Endothelial cell of umbilical vein (primary cell): ENCODE measurements at regions not wholly inside any gene's neighbourhood (a gene's known extent, or its start where the extent isn't known, plus 50 kb on each side); places are given as distances from the start of the nearest gene placed in this dataset.

Experiments
- BruUV-seq: library from RNA; stranded (reverse); fragments of 400-500 nt; replicated peaks from 2 replicates; lab custom pipeline; 2021; lab: Mats Ljungman, UMichigan
- CTCF ChIA-PET: fragments of 300-600, 350-600 bp; sonication (Branson Sonifier 250); formaldehyde crosslinking; loops from one replicate; lab custom pipeline; 2021; ENCODE audit warnings: antibody characterized with exemption, inconsistent platforms; lab: Charles Lee
- POLR2A ChIA-PET: fragments of 300-600, 350-600 bp; sonication (Branson Sonifier 250); formaldehyde crosslinking; loops from one replicate; lab custom pipeline; 2021; ENCODE audit warnings: antibody characterized with exemption, inconsistent platforms; lab: Charles Lee
- DNase-seq: peaks from one replicate; pipeline ENCODE4 v3.0.0-alpha.2; 2011; ENCODE audit warnings: low read depth, low spot score
- FAIRE-seq: peaks from 2 replicates; lab custom pipeline; 2011; peaks lifted over from hg19 to GRCh38; lab: Jason Lieb, UNC
- H2AFZ ChIP-seq: 2 replicates; pipeline ENCODE4 v1.6.0; 2012; ENCODE audit warnings: low read depth, low read length, control low read depth, inconsistent platforms
- H3K27ac ChIP-seq: 2 replicates; pipeline ENCODE4 v1.5.1; 2011; ENCODE audit warnings: low read depth, mild to moderate bottlenecking, control low read depth, low read length, moderate library complexity; ENCODE audit not compliant: insufficient read depth
- H3K27me3 ChIP-seq, 2 experiments: 2 replicates each; pipeline versions ENCODE4 v1.6.0 to v1.6.1; 2011; ENCODE audit warnings: low read length in 2 of 2, mixed read lengths in 1 of 2; ENCODE audit not compliant: control insufficient read depth in 2 of 2, insufficient read depth in 2 of 2
- H3K36me3 ChIP-seq, 2 experiments: 2 replicates in 1 of 2; 3 replicates in 1 of 2; pipeline ENCODE4 v1.5.1; 2011; ENCODE audit warnings: low read length in 2 of 2, mild to moderate bottlenecking in 1 of 2, moderate library complexity in 1 of 2; ENCODE audit not compliant: control insufficient read depth in 2 of 2, insufficient read depth in 2 of 2; ENCODE audit errors: extremely low read depth in 1 of 2
- H3K4me1 ChIP-seq: 3 replicates; pipeline ENCODE4 v1.5.1; 2011; ENCODE audit warnings: mild to moderate bottlenecking, low read length; ENCODE audit not compliant: control insufficient read depth, insufficient read depth; ENCODE audit errors: extremely low read depth
- H3K4me2 ChIP-seq: 2 replicates; pipeline ENCODE4 v1.6.1; 2011; ENCODE audit warnings: low read length, control low read depth, mixed read lengths; ENCODE audit not compliant: insufficient read depth
- H3K4me3 ChIP-seq, 3 experiments: fragments of 200-600 bp in 1 of 3; sonication (generic), shearing (Covaris generic) in 1 of 3; replicated peaks in 1 of 3; 2 replicates each; pipeline ENCODE4 v1.5.1; 2011 to 2016; ENCODE audit warnings: control low read depth in 3 of 3, low read length in 3 of 3, mild to moderate bottlenecking in 2 of 3, inconsistent platforms in 1 of 3, low read depth in 1 of 3, moderate library complexity in 1 of 3; ENCODE audit not compliant: insufficient read depth in 1 of 3
- H3K79me2 ChIP-seq: 2 replicates; pipeline ENCODE4 v1.6.0; 2012; ENCODE audit warnings: low read length, inconsistent platforms; ENCODE audit not compliant: control insufficient read depth, insufficient read depth
- H3K9ac ChIP-seq: replicated peaks from 2 replicates; pipeline ENCODE3; 2011; ENCODE audit warnings: low read length, control low read depth; ENCODE audit not compliant: insufficient read depth; ENCODE audit errors: extremely low read depth
- H3K9me1 ChIP-seq: replicated peaks from 3 replicates; pipeline ENCODE4 v1.6.0; 2011; ENCODE audit warnings: mild to moderate bottlenecking, low read length; ENCODE audit not compliant: control insufficient read depth, insufficient read depth; ENCODE audit errors: extremely low read depth
- H3K9me3 ChIP-seq: replicated peaks from 2 replicates; pipeline ENCODE4 v1.5.1; 2012; ENCODE audit warnings: low read length, inconsistent platforms; ENCODE audit not compliant: control insufficient read depth, insufficient read depth
- H4K20me1 ChIP-seq: replicated peaks from 2 replicates; pipeline ENCODE3; 2011; ENCODE audit warnings: mild to moderate bottlenecking, low read length; ENCODE audit not compliant: control insufficient read depth, insufficient read depth; ENCODE audit errors: extremely low read depth
- EZH2 ChIP-seq: IDR thresholded peaks from 2 replicates; pipeline ENCODE4 v1.6.1; 2012; ENCODE audit warnings: borderline replicate concordance, low read depth, mild to moderate bottlenecking, moderate library complexity, low read length, inconsistent platforms; ENCODE audit not compliant: severe bottlenecking
- FOS ChIP-seq: IDR thresholded peaks from 2 replicates; pipeline ENCODE4 v1.6.1; 2011; ENCODE audit warnings: mild to moderate bottlenecking, low read length, moderate library complexity, borderline replicate concordance; ENCODE audit not compliant: insufficient read depth
- GATA2 ChIP-seq: IDR thresholded peaks from 2 replicates; pipeline ENCODE4 v1.7.0; 2011; ENCODE audit warnings: low read depth, mild to moderate bottlenecking, moderate library complexity, mixed read lengths, low read length; ENCODE audit not compliant: insufficient read length, insufficient read depth
- JUN ChIP-seq: IDR thresholded peaks from 2 replicates; pipeline ENCODE4 v1.6.1; 2011; ENCODE audit warnings: borderline replicate concordance, low read depth; ENCODE audit not compliant: insufficient read length, insufficient read depth
- MYC ChIP-seq: IDR thresholded peaks from one replicate; pipeline ENCODE4 v1.6.1; 2011; ENCODE audit warnings: mild to moderate bottlenecking, low read depth, low read length
- POLR2A ChIP-seq: IDR thresholded peaks from 2 replicates; pipeline ENCODE4 v1.6.1; 2012; ENCODE audit warnings: low read depth, mild to moderate bottlenecking, control low read depth, low read length
- POLR2AphosphoS5 ChIP-seq: IDR thresholded peaks from 2 replicates; pipeline ENCODE4 v1.6.1; 2012; ENCODE audit warnings: low read depth, mild to moderate bottlenecking, control low read depth, low read length, moderate library complexity; ENCODE audit not compliant: insufficient read depth
- dilution Hi-C: fragments of 300-500 bp; cut with MboI; formaldehyde crosslinking; loops from one replicate; pipeline ENCODE4 v1.15.0; 2019; ENCODE audit warnings: low sequenced_read_pairs; ENCODE audit not compliant: extremely low pct_ligation_motif_present
- intact Hi-C: fragments of 100-400 bp; cut with micrococcal nuclease; formaldehyde crosslinking; loops from one replicate; pipeline ENCODE4 v1.10.0; 2022
- TF ChIP-seq, protein P1 (sequence below): IDR thresholded peaks from 2 replicates; pipeline ENCODE4 v1.6.1; 2011; ENCODE audit not compliant: insufficient read depth, insufficient read length
- TF ChIP-seq, protein P2 (sequence below), 2 donors: IDR thresholded peaks; 1 replicate in 1 of 2; 2 replicates in 1 of 2; pipeline ENCODE4 v1.5.1; 2011; ENCODE audit warnings: low read length in 2 of 2, mild to moderate bottlenecking in 2 of 2, moderate library complexity in 2 of 2, control low read depth in 1 of 2, inconsistent platforms in 1 of 2, low read depth in 1 of 2; ENCODE audit not compliant: insufficient read depth in 1 of 2; ENCODE audit errors: extremely low read depth in 1 of 2

DNA sequence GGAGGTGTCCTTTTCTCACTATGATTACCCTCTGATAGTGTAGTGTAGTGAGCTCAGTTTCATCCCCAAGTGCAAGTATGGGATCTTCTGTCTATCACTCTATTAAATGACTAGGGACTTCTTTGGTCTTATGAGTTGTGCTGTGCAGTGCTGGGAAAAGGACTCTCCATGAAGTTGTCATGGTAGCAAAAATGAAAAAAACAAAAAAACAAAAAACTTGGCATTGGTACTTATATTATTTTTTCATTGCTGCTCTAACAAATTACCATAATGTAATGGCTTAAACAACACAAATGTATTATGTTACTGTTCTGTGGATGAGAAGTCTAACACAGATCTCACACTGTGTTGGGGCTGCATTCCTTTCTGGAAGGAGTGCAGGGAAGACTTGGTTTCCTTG lies 393.1 kb upstream of the NOVA1 start:
- Histone ChIP-seq H3K4me3 (no peak overlapping the region), H3K4me1 (no peaks in the 10 kb centered on the region), H3K9me3 (no peaks in the 10 kb centered on the region), H3K9ac (no peak overlapping the region), H3K4me2 (no peak overlapping the region), H3K36me3 (no peaks in the 10 kb centered on the region), H2AFZ (no peak overlapping the region), H3K27ac (no peak overlapping the region), H3K27me3 (no peaks in the 10 kb centered on the region), H3K79me2 (no peaks in the 10 kb centered on the region), H4K20me1 (no peaks in the 10 kb centered on the region), H3K9me1 (no peaks in the 10 kb centered on the region)
- intact Hi-C loops (no loop called here), dilution Hi-C loops (no loop called here)
- CTCF ChIA-PET, result no interaction called here
- no peak for FAIRE-seq
- no peak for DNase-seq
- POLR2A ChIA-PET, result no interaction called here
- BruUV-seq, result no TSS peak
- TF ChIP-seq JUN (no peak), GATA2 (no peak), EZH2 (no peak), MYC (no peak), FOS (no peak), POLR2A (no peak), POLR2AphosphoS5 (no peak)
- TF ChIP-seq, protein P1, sequence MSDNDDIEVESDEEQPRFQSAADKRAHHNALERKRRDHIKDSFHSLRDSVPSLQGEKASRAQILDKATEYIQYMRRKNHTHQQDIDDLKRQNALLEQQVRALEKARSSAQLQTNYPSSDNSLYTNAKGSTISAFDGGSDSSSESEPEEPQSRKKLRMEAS, result no peak
- TF ChIP-seq, protein P2, sequence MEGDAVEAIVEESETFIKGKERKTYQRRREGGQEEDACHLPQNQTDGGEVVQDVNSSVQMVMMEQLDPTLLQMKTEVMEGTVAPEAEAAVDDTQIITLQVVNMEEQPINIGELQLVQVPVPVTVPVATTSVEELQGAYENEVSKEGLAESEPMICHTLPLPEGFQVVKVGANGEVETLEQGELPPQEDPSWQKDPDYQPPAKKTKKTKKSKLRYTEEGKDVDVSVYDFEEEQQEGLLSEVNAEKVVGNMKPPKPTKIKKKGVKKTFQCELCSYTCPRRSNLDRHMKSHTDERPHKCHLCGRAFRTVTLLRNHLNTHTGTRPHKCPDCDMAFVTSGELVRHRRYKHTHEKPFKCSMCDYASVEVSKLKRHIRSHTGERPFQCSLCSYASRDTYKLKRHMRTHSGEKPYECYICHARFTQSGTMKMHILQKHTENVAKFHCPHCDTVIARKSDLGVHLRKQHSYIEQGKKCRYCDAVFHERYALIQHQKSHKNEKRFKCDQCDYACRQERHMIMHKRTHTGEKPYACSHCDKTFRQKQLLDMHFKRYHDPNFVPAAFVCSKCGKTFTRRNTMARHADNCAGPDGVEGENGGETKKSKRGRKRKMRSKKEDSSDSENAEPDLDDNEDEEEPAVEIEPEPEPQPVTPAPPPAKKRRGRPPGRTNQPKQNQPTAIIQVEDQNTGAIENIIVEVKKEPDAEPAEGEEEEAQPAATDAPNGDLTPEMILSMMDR (IDR thresholded peaks at IDR 0.05; ENCODE audit: extremely low read depth in 1 of 2, insufficient read depth in 1 of 2, low read depth in 1 of 2, low read length in 2 of 2), result no peak
